ENCODE measurements at regions not wholly inside any gene's neighbourhood (a gene's known extent, or its start where the extent isn't known, plus 50 kb on each side); places are given as distances from the start of the nearest gene placed in this dataset.

DNA sequence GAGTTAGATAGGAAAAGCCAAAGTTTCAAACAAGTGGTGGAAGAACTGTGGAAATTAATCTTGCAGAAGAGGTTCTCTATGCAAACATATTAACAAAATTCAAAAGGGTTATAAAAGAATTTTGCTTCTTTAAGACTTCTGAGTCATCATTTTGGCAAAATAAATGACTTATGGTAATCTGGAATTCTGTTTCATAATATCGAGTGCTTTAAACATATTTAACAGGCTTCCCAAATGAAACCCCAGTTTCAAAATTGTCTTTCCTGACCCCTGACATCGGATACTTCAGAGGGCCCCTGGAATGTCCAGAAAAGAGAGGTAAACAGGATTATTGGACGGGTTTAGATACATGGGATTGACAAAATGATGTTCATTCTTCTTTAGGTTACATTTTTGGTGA, 444.6 kb downstream of the HTR7 start:
- no peak overlapping the region for H3K27ac ChIP-seq (ENCODE audit: low read depth, low read length, poor library complexity, severe bottlenecking)
- H3K36me3 ChIP-seq (ENCODE audit: insufficient read depth, low read length) = no peaks in the 10 kb centered on the region
- H3K4me2 ChIP-seq (ENCODE audit: low read length) = no peak overlapping the region
- H3K4me1 ChIP-seq (ENCODE audit: insufficient read depth, low read length, poor library complexity, severe bottlenecking) = no peaks in the 10 kb centered on the region
- no peaks in the 10 kb centered on the region for H3K9me2 ChIP-seq (ENCODE audit: insufficient read depth, low read length)
- no TSS peak for BruUV-seq (replicated peaks)
- no peak overlapping the region for H3K4me3 ChIP-seq (ENCODE audit: low read depth, low read length, poor library complexity, severe bottlenecking)
- H4K20me1 ChIP-seq (ENCODE audit: insufficient read depth, low read length) = no peaks in the 10 kb centered on the region
- no peak for TF ChIP-seq EZH2phosphoT487 (IDR thresholded peaks at IDR 0.05; ENCODE audit: borderline replicate concordance, low read depth, low read length)
- TF ChIP-seq, protein P1, sequence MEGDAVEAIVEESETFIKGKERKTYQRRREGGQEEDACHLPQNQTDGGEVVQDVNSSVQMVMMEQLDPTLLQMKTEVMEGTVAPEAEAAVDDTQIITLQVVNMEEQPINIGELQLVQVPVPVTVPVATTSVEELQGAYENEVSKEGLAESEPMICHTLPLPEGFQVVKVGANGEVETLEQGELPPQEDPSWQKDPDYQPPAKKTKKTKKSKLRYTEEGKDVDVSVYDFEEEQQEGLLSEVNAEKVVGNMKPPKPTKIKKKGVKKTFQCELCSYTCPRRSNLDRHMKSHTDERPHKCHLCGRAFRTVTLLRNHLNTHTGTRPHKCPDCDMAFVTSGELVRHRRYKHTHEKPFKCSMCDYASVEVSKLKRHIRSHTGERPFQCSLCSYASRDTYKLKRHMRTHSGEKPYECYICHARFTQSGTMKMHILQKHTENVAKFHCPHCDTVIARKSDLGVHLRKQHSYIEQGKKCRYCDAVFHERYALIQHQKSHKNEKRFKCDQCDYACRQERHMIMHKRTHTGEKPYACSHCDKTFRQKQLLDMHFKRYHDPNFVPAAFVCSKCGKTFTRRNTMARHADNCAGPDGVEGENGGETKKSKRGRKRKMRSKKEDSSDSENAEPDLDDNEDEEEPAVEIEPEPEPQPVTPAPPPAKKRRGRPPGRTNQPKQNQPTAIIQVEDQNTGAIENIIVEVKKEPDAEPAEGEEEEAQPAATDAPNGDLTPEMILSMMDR (conservative IDR thresholded peaks at IDR 0.05; ENCODE audit: low read length) = no peak
- no peaks in the 10 kb centered on the region for H3K79me2 ChIP-seq (ENCODE audit: insufficient read depth, low read depth, low read length)
- H3K9me3 ChIP-seq (ENCODE audit: low read length) = 0 out of 2 replicates have a peak, but pooled peaks cover 4% of the 10 kb centered on the region
- ChIA-PET CTCF (ENCODE audit: unreplicated experiment) (no interaction called here), POLR2A (no interaction called here)
- intact Hi-C loops (cut with micrococcal nuclease; ENCODE audit: unreplicated experiment) = no loop called here
- H2AFZ ChIP-seq (ENCODE audit: low read length) = no peak overlapping the region
- DNase-seq (ENCODE audit: low spot score) = no peak

DNA sequence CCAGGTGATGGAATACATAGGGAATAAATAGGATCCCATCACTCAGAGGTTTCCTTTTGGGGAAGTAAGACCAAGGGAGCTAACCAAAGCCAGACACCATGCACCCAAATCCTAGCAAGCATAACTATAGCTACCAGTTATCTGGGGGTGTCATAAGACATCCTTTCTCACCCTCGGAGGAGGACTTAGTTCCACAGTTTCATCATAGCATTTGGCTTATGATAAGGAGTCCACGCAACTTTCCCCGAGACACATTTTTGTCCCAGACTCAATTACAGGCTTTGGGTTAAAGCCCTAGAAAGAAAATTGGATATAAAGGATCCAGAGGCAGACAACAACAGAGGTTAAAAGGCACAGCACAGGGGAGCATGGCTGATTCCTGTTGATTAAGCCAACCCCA, 442.9 kb downstream of the HTR7 start:
- Histone ChIP-seq H3K9me3 (ENCODE audit: low read length) (0 out of 2 replicates have a peak, but pooled peaks cover 4% of the 10 kb centered on the region), H3K79me2 (ENCODE audit: insufficient read depth, low read depth, low read length) (no peaks in the 10 kb centered on the region), H3K4me1 (ENCODE audit: insufficient read depth, low read length, poor library complexity, severe bottlenecking) (no peaks in the 10 kb centered on the region), H3K27ac (ENCODE audit: low read depth, low read length, poor library complexity, severe bottlenecking) (no peak overlapping the region), H3K4me2 (ENCODE audit: low read length) (no peak overlapping the region), H4K20me1 (ENCODE audit: insufficient read depth, low read length) (no peaks in the 10 kb centered on the region), H3K4me3 (ENCODE audit: low read depth, low read length, poor library complexity, severe bottlenecking) (no peak overlapping the region), H3K36me3 (ENCODE audit: insufficient read depth, low read length) (no peaks in the 10 kb centered on the region), H2AFZ (ENCODE audit: low read length) (no peak overlapping the region), H3K9me2 (ENCODE audit: insufficient read depth, low read length) (no peaks in the 10 kb centered on the region)
- TF ChIP-seq, protein P1 (conservative IDR thresholded peaks at IDR 0.05; ENCODE audit: low read length) = no peak
- TF ChIP-seq EZH2phosphoT487 (IDR thresholded peaks at IDR 0.05; ENCODE audit: borderline replicate concordance, low read depth, low read length) = no peak
- CTCF ChIA-PET (ENCODE audit: unreplicated experiment) = no interaction called here
- no TSS peak for BruUV-seq (replicated peaks)
- no peak for DNase-seq (ENCODE audit: low spot score)
- intact Hi-C loops (cut with micrococcal nuclease; ENCODE audit: unreplicated experiment) = no loop called here
- POLR2A ChIA-PET = interaction anchor here (0.6 to 0.7 kb wide), 2 partner anchors 137 to 240 kb away, joined by 3 read pairs; no protein-coding TSS in a partner anchor

DNA sequence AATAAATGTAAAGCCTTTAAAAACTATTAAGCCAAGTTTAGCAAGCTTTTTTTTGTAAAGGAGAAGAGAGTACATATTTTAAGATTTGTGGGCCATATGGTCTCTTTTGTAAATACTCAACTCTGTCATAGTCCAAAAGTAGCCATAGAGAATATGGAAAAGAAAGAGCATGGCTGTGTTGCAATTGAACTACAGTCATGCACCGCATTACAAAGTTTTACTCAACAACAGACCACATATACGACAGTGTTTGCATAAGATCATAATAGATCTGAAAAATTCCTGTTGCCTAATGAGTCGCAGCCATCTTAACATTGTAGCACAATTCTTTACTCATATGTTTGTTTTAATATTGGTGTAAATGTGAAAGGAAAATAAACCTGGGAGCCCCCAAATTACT, 440.8 kb downstream of the HTR7 start:
- POLR2A ChIA-PET = no interaction called here
- no peak for TF ChIP-seq EZH2phosphoT487 (IDR thresholded peaks at IDR 0.05; ENCODE audit: borderline replicate concordance, low read depth, low read length)
- TF ChIP-seq, protein P1 (conservative IDR thresholded peaks at IDR 0.05; ENCODE audit: low read length) = no peak
- CTCF ChIA-PET (ENCODE audit: unreplicated experiment) = no interaction called here

More for the DNA sequence above, 440.8 kb downstream of the HTR7 start:
- Histone ChIP-seq H3K79me2 (ENCODE audit: insufficient read depth, low read depth, low read length) (no peaks in the 10 kb centered on the region), H4K20me1 (ENCODE audit: insufficient read depth, low read length) (no peaks in the 10 kb centered on the region), H3K9me3 (ENCODE audit: low read length) (no peaks in the 10 kb centered on the region), H3K36me3 (ENCODE audit: insufficient read depth, low read length) (no peaks in the 10 kb centered on the region), H3K27ac (ENCODE audit: low read depth, low read length, poor library complexity, severe bottlenecking) (no peak overlapping the region), H2AFZ (ENCODE audit: low read length) (no peak overlapping the region), H3K4me2 (ENCODE audit: low read length) (no peak overlapping the region), H3K4me3 (ENCODE audit: low read depth, low read length, poor library complexity, severe bottlenecking) (no peak overlapping the region), H3K9me2 (ENCODE audit: insufficient read depth, low read length) (no peaks in the 10 kb centered on the region), H3K4me1 (ENCODE audit: insufficient read depth, low read length, poor library complexity, severe bottlenecking) (no peaks in the 10 kb centered on the region)
- DNase-seq (ENCODE audit: low spot score) = no peak
- intact Hi-C loops (cut with micrococcal nuclease; ENCODE audit: unreplicated experiment) = no loop called here
- BruUV-seq (replicated peaks) = no TSS peak

Data from OCI-LY7 (cell line).